GM23338 (cell line): ENCODE measurements at regions not wholly inside any gene's neighbourhood (a gene's known extent, or its start where the extent isn't known, plus 50 kb on each side); places are given as distances from the start of the nearest gene placed in this dataset.
A peak's percentile ranks its signal among the peaks of the same experiment; 100 is the strongest.

Experiments used
- ATAC-seq: fragments of 200-7000 bp; cut with Tn5 transposase; 3 replicates; pipeline ENCODE4 v1.9.1; 2020
- DNase-seq: peaks from one replicate; pipeline ENCODE4 v3.0.0-alpha.2; 2015; ENCODE audit warnings: low spot score
- H2AFZ ChIP-seq: fragments of 200-600 bp; sonication (generic); 2 replicates; pipeline ENCODE4 v1.8.0; 2016; ENCODE audit warnings: antibody characterized with exemption, mild to moderate bottlenecking, moderate library complexity
- H3F3A ChIP-seq: fragments of 200-600 bp; sonication (generic); replicated peaks from 2 replicates; pipeline ENCODE4 v1.8.0; 2017; ENCODE audit warnings: antibody characterized with exemption, mixed run types, low read depth
- H3K27ac ChIP-seq: fragments of 200-600 bp; sonication (generic); 2 replicates; pipeline ENCODE4 v1.6.1; 2016; ENCODE audit warnings: low read depth
- H3K27me3 ChIP-seq: fragments of 200-600 bp; sonication (generic); 2 replicates; pipeline ENCODE4 v1.8.0; 2016; ENCODE audit warnings: mild to moderate bottlenecking, mixed run types, moderate library complexity; ENCODE audit not compliant: insufficient read depth
- H3K36me3 ChIP-seq: fragments of 200-600 bp; sonication (generic); 2 replicates; pipeline ENCODE4 v1.8.0; 2016; ENCODE audit warnings: mild to moderate bottlenecking; ENCODE audit not compliant: insufficient read depth
- H3K4me1 ChIP-seq: fragments of 200-600 bp; sonication (generic); 2 replicates; pipeline ENCODE4 v1.8.0; 2016; ENCODE audit warnings: mild to moderate bottlenecking, moderate library complexity; ENCODE audit not compliant: insufficient read depth
- H3K4me2 ChIP-seq: fragments of 200-600 bp; sonication (generic); 2 replicates; pipeline ENCODE4 v1.7.1; 2017; ENCODE audit warnings: mixed run types
- H3K4me3 ChIP-seq: fragments of 200-600 bp; sonication (generic); 2 replicates; pipeline ENCODE4 v1.6.1; 2016; ENCODE audit warnings: mixed run types
- H3K79me2 ChIP-seq: fragments of 200-600 bp; sonication (generic); replicated peaks from 2 replicates; pipeline ENCODE4 v1.8.0; 2017; ENCODE audit warnings: mild to moderate bottlenecking; ENCODE audit not compliant: insufficient read depth
- H3K9me2 ChIP-seq: fragments of 200-600 bp; sonication (generic); 2 replicates; pipeline ENCODE4 v1.8.0; 2017; ENCODE audit not compliant: insufficient read depth
- H4K20me1 ChIP-seq: fragments of 200-600 bp; sonication (generic); replicated peaks from 2 replicates; pipeline ENCODE4 v1.8.0; 2017; ENCODE audit warnings: mild to moderate bottlenecking; ENCODE audit not compliant: insufficient read depth
- H3K27ac Mint-ChIP-seq: 2 replicates; pipeline ENCODE4 v1.8.0; 2020; ENCODE audit warnings: inconsistent platforms, mild to moderate bottlenecking, moderate library complexity, mixed read lengths
- H3K27me3 Mint-ChIP-seq: 3 replicates; pipeline ENCODE4 v1.8.0; 2022; ENCODE audit warnings: low read depth, mild to moderate bottlenecking, moderate library complexity, mixed read lengths, inconsistent platforms; ENCODE audit not compliant: insufficient read depth, poor library complexity
- H3K36me3 Mint-ChIP-seq: 3 replicates; pipeline ENCODE4 v1.8.0; 2021; ENCODE audit warnings: low read depth, mild to moderate bottlenecking, inconsistent platforms, moderate library complexity, mixed read lengths
- H3K4me1 Mint-ChIP-seq: 3 replicates; pipeline ENCODE4 v1.8.0; 2020; ENCODE audit warnings: mild to moderate bottlenecking, inconsistent platforms, mixed read lengths
- H3K4me3 Mint-ChIP-seq: 3 replicates; pipeline ENCODE4 v1.8.0; 2021; ENCODE audit warnings: moderate library complexity, mild to moderate bottlenecking, inconsistent platforms, mixed read lengths
- H3K9me3 Mint-ChIP-seq: 3 replicates; pipeline ENCODE4 v1.8.0; 2020; ENCODE audit warnings: moderate library complexity, mild to moderate bottlenecking, inconsistent platforms, mixed read lengths
- CREB1 ChIP-seq: fragments of 250-450 bp; sonication (Bioruptor Pico); IDR thresholded peaks from 2 replicates; pipeline ENCODE4 v1.5.0; 2020; ENCODE audit warnings: low read depth, mild to moderate bottlenecking, moderate library complexity
- CTCF ChIP-seq, 2 experiments: fragments of 200-600 bp in 1 of 2; sonication (generic) in 1 of 2; conservative IDR thresholded peaks; 2 replicates each; pipeline versions ENCODE4 v1.5.1 to v1.6.1; 2016 to 2017; ENCODE audit warnings: antibody characterized with exemption in 2 of 2, low read depth in 2 of 2, mild to moderate bottlenecking in 2 of 2, moderate library complexity in 1 of 2
- EZH2 ChIP-seq: fragments of 200-600 bp; sonication (generic); IDR thresholded peaks from one replicate; pipeline ENCODE4 v1.8.0; 2017; ENCODE audit warnings: antibody characterized with exemption, mild to moderate bottlenecking, low read depth; ENCODE audit not compliant: unreplicated experiment
- EZH2phosphoT487 ChIP-seq: fragments of 200-600 bp; sonication (generic); IDR thresholded peaks from one replicate; pipeline ENCODE4 v1.8.1; 2018; ENCODE audit warnings: antibody characterized with exemption; ENCODE audit not compliant: unreplicated experiment
- JUNB ChIP-seq: IDR thresholded peaks from one replicate; pipeline ENCODE4 v1.6.1; 2016; ENCODE audit warnings: antibody characterized with exemption; ENCODE audit not compliant: unreplicated experiment
- NANOG ChIP-seq: IDR thresholded peaks from 2 replicates; pipeline ENCODE4 v1.6.1; 2016; ENCODE audit warnings: antibody characterized with exemption, borderline replicate concordance
- POLR2AphosphoS5 ChIP-seq: IDR thresholded peaks from 2 replicates; pipeline ENCODE4 v1.6.1; 2016; ENCODE audit warnings: antibody characterized with exemption, low read depth
- STAT1 ChIP-seq: IDR thresholded peaks from one replicate; pipeline ENCODE4 v1.6.1; 2016; ENCODE audit warnings: antibody characterized with exemption; ENCODE audit not compliant: unreplicated experiment
- ZNF331 ChIP-seq: fragments of 250-450 bp; sonication (Bioruptor Pico); IDR thresholded peaks from 2 replicates; pipeline ENCODE4 v1.5.0; 2020; ENCODE audit warnings: low read depth, mild to moderate bottlenecking, moderate library complexity
- TF ChIP-seq, protein P1 (sequence below): IDR thresholded peaks from one replicate; pipeline ENCODE4 v1.6.1; 2018; ENCODE audit warnings: antibody characterized with exemption; ENCODE audit not compliant: unreplicated experiment

DNA sequence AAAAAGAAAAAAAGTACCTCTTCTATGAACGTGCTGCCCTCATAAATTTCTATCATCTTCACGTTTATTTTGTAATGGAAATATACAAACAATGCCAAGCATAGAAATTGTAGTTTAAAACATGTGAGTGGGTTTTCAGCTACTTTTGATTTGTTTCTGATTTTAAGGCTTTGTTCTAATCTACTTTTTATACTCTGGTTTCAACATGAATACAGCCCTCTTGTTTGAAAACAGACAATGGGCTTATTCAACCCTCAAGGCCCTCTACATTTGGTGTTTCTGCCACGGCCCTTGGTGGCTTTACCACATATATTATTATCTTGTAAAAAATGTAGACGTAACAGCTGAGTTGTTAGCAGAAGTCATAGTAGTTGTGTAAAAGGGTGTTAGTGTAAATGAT, 153.9 kb downstream of the SOX4 start:
- Histone ChIP-seq H3K9me2 (no peaks in the 10 kb centered on the region), H3K79me2 (peaks cover 100% of the 10 kb centered on the region), H2AFZ (no peak overlapping the region), H3K4me1 (peaks cover 75% of the 10 kb centered on the region), H3K27me3 (no peaks in the 10 kb centered on the region), H3K27ac (peak overlapping the region; percentile 81; the same call in 1 of the 2 replicates), H3K36me3 (no peaks in the 10 kb centered on the region), H3F3A (0 out of 2 replicates have a peak, but pooled peaks cover 3% of the 10 kb centered on the region), H3K4me3 (no peak overlapping the region), H3K4me2 (peak overlapping the region; percentile 56), H4K20me1 (0 out of 2 replicates have a peak, but pooled peaks cover 5% of the 10 kb centered on the region)
- no peak for ATAC-seq
- Mint-ChIP-seq H3K36me3 (peaks cover 18% of the 10 kb centered on the region), H3K4me3 (peak overlapping the region; percentile 17; the same call in 1 of the 3 replicates), H3K27ac (peak overlapping the region; percentile 91), H3K4me1 (peaks cover 70% of the 10 kb centered on the region), H3K9me3 (no peaks in the 10 kb centered on the region), H3K27me3 (peaks cover 5% of the 10 kb centered on the region)
- no peak for DNase-seq
- no peak for TF ChIP-seq STAT1
- no peak for TF ChIP-seq CTCF (conservative IDR thresholded peaks at IDR 0.05; ENCODE audit: low read depth in 2 of 2)

DNA sequence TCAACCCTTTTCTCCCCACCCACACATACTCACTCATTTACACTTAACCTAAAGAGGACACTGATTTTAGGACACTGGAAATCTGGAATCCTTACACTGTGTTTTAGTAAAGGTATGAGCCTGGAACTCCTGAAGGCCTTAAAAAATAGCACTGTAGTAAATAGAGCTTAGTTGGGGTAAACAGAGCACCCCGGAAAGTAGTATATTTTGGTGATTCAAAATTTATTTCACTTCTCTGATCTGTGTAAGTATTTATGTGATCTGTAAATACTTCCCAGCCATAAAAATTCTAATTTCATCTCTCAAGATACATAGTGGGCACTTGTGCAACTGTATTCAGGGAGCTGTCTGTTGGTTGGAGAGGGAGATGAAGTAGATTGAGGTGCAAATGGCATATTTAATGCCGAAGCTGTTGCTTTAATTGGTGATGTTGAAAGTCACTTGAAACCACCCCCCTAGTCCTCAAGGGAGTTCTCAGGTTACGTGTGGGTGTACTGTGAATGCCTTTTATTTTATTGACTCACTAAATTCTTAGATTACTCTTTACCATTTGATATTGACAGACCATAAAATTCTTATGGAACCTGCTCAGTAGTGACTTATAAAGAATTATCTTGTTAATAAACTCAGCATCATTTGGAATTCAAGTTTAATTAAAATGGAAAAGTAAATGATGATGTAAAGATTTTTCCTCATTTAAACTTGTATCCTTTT, 154.9 kb downstream of the SOX4 start:
- Histone ChIP-seq H3F3A (no peaks in the 10 kb centered on the region), H3K9me2 (no peaks in the 10 kb centered on the region), H3K36me3 (no peaks in the 10 kb centered on the region), H3K4me2 (peak overlapping the region; percentile 56), H3K4me1 (peaks cover 80% of the 10 kb centered on the region), H2AFZ (no peak overlapping the region), H3K27me3 (no peaks in the 10 kb centered on the region), H3K79me2 (peaks cover 100% of the 10 kb centered on the region), H3K4me3 (peak overlapping the region; percentile 18), H4K20me1 (peaks cover 10% of the 10 kb centered on the region; the same call in 1 of the 2 replicates), H3K27ac (peak overlapping the region; percentile 81)
- TF ChIP-seq POLR2AphosphoS5, result no peak
- 0 out of 2 replicates have a peak, but pooled peaks have one; percentile 8 for TF ChIP-seq NANOG
- peak; percentile 67 for ATAC-seq
- Mint-ChIP-seq H3K4me1 (peaks cover 68% of the 10 kb centered on the region), H3K27me3 (peaks cover 5% of the 10 kb centered on the region), H3K27ac (peak overlapping the region; percentile 84), H3K9me3 (no peaks in the 10 kb centered on the region), H3K36me3 (peaks cover 18% of the 10 kb centered on the region), H3K4me3 (peak overlapping the region; percentile 57)
- DNase-seq, result peak; percentile 60

DNA sequence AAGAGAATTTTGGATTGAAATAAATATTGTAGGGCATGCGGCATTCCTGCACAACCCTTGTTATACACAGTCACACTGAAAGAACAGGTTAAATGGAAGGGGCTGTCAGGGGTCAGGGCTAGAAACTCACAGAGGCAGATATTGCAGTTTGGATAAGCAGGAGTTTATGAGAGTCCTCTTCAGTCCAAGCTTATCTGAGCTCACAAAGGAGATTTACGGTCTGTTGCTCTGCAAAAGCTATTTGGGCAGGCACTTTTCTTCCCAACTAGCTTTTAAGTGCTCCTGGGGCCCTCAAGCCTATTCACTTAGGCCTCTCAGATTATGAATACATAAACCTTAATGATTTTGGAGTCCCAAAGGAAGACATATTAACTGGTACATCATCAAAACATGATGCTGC, 156.2 kb downstream of the SOX4 start:
- TF ChIP-seq ZNF331 (no peak), STAT1 (no peak), POLR2AphosphoS5 (no peak), JUNB (no peak), CREB1 (CRISPR knock-in tag) (no peak), CTCF (conservative IDR thresholded peaks at IDR 0.05; ENCODE audit: low read depth in 2 of 2) (no peak), EZH2phosphoT487 (no peak), EZH2 (no peak)
- TF ChIP-seq, protein P1, sequence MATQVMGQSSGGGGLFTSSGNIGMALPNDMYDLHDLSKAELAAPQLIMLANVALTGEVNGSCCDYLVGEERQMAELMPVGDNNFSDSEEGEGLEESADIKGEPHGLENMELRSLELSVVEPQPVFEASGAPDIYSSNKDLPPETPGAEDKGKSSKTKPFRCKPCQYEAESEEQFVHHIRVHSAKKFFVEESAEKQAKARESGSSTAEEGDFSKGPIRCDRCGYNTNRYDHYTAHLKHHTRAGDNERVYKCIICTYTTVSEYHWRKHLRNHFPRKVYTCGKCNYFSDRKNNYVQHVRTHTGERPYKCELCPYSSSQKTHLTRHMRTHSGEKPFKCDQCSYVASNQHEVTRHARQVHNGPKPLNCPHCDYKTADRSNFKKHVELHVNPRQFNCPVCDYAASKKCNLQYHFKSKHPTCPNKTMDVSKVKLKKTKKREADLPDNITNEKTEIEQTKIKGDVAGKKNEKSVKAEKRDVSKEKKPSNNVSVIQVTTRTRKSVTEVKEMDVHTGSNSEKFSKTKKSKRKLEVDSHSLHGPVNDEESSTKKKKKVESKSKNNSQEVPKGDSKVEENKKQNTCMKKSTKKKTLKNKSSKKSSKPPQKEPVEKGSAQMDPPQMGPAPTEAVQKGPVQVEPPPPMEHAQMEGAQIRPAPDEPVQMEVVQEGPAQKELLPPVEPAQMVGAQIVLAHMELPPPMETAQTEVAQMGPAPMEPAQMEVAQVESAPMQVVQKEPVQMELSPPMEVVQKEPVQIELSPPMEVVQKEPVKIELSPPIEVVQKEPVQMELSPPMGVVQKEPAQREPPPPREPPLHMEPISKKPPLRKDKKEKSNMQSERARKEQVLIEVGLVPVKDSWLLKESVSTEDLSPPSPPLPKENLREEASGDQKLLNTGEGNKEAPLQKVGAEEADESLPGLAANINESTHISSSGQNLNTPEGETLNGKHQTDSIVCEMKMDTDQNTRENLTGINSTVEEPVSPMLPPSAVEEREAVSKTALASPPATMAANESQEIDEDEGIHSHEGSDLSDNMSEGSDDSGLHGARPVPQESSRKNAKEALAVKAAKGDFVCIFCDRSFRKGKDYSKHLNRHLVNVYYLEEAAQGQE, result no peak
- no peaks in the 10 kb centered on the region for H3K9me3 Mint-ChIP-seq
- H3K4me2 ChIP-seq, result peak overlapping the region; percentile 56
- peaks cover 100% of the 10 kb centered on the region for H3K79me2 ChIP-seq
- H3K4me1 Mint-ChIP-seq, result peaks cover 72% of the 10 kb centered on the region
- H4K20me1 ChIP-seq, result peaks cover 10% of the 10 kb centered on the region; the same call in 1 of the 2 replicates
- peaks cover 85% of the 10 kb centered on the region for H3K4me1 ChIP-seq
- H3K27ac Mint-ChIP-seq, result peak overlapping the region; percentile 81
- H3K27ac ChIP-seq, result peak overlapping the region; percentile 77
- H2AFZ ChIP-seq, result no peak overlapping the region
- H3K4me3 ChIP-seq, result no peak overlapping the region
- DNase-seq, result no peak
- no peaks in the 10 kb centered on the region for H3K9me2 ChIP-seq
- no peak for ATAC-seq
- peaks cover 5% of the 10 kb centered on the region for H3K27me3 Mint-ChIP-seq
- no peaks in the 10 kb centered on the region for H3K27me3 ChIP-seq
- H3F3A ChIP-seq, result no peaks in the 10 kb centered on the region
- H3K36me3 ChIP-seq, result no peaks in the 10 kb centered on the region
- 0 out of 3 replicates have a peak overlapping the region, but pooled peaks have one; percentile 2 for H3K4me3 Mint-ChIP-seq
- H3K36me3 Mint-ChIP-seq, result peaks cover 17% of the 10 kb centered on the region
